T-cell (primary cell): ENCODE measurements at regions not wholly inside any gene's neighbourhood (a gene's known extent, or its start where the extent isn't known, plus 50 kb on each side); places are given as distances from the start of the nearest gene placed in this dataset.

ENCODE experiments used
- ATAC-seq, 4 experiments: fragments of 200-7000 bp in 3 of 4; fragments of 150-1000 bp in 1 of 4; cut with Tn5 transposase; replicated peaks in 1 of 4; 1 replicate in 3 of 4; 2 replicates in 1 of 4; pipeline ENCODE4 v1.10.0; 2021; ENCODE audit warnings: moderate library complexity in 3 of 4, mild to moderate bottlenecking in 2 of 4, moderate number of reproducible peaks in 1 of 4
- CTCF ChIA-PET, 2 donors: fragments of 300-600 bp; sonication (Branson Sonifier 250); formaldehyde crosslinking; loops; one replicate each; lab custom pipeline; 2022; ENCODE audit warnings: antibody characterized with exemption in 2 of 2; lab: Charles Lee
- POLR2A ChIA-PET, 2 donors: fragments of 300-600 bp; sonication (Branson Sonifier 250); formaldehyde crosslinking; loops; one replicate each; lab custom pipeline; 2022; ENCODE audit warnings: antibody characterized with exemption in 2 of 2; lab: Charles Lee
- DNase-seq, 35 experiments: peaks; one replicate each; pipeline versions ENCODE4 v3.0.0 to v3.0.0-alpha.2; 2013 to 2023
- H3K27ac ChIP-seq: one replicate; pipeline ENCODE4 v1.5.1; 2013; ENCODE audit warnings: low read length
- H3K27me3 ChIP-seq, 2 experiments: replicated peaks in 1 of 2; 1 replicate in 1 of 2; 2 replicates in 1 of 2; pipeline versions ENCODE4 v1.6.1 to v1.7.0; 2013; ENCODE audit warnings: low read length in 1 of 2, mixed read lengths in 1 of 2; ENCODE audit not compliant: control insufficient read depth in 2 of 2, insufficient read depth in 2 of 2; ENCODE audit errors: extremely low read depth in 1 of 2
- H3K36me3 ChIP-seq, 2 donors: 1 replicate in 1 of 2; 2 replicates in 1 of 2; pipeline versions ENCODE4 v1.6.1 to v1.7.0; 2013; ENCODE audit warnings: low read length in 1 of 2; ENCODE audit not compliant: control insufficient read depth in 2 of 2, insufficient read depth in 1 of 2; ENCODE audit errors: extremely low read depth in 1 of 2
- H3K4me1 ChIP-seq, 2 experiments: 1 replicate in 1 of 2; 2 replicates in 1 of 2; pipeline versions ENCODE4 v1.6.1 to v1.7.0; 2013; ENCODE audit warnings: low read length in 2 of 2, mixed read lengths in 1 of 2; ENCODE audit not compliant: insufficient read depth in 2 of 2, control insufficient read depth in 1 of 2; ENCODE audit errors: extremely low read depth in 1 of 2
- H3K4me3 ChIP-seq, 2 donors: 1 replicate in 1 of 2; 2 replicates in 1 of 2; pipeline versions ENCODE4 v1.5.1 to v1.7.0; 2013; ENCODE audit warnings: mild to moderate bottlenecking in 2 of 2, low read length in 1 of 2, moderate library complexity in 1 of 2; ENCODE audit not compliant: control insufficient read depth in 1 of 2; ENCODE audit errors: extremely low read depth in 1 of 2
- H3K9me3 ChIP-seq: 2 replicates; pipeline ENCODE4 v1.7.0; 2013
- H3K27ac Mint-ChIP-seq, 2 donors: one replicate each; pipeline ENCODE4 v1.8.0; 2020 to 2021; ENCODE audit warnings: mild to moderate bottlenecking in 2 of 2, mixed read lengths in 2 of 2
- H3K27me3 Mint-ChIP-seq, 2 donors: one replicate each; pipeline ENCODE4 v1.8.0; 2021 to 2022; ENCODE audit warnings: mixed read lengths in 2 of 2
- H3K36me3 Mint-ChIP-seq: one replicate; pipeline ENCODE4 v1.8.0; 2021; ENCODE audit warnings: mixed read lengths
- H3K4me1 Mint-ChIP-seq, 3 donors: one replicate each; pipeline ENCODE4 v1.8.0; 2020 to 2022; ENCODE audit warnings: mixed read lengths in 3 of 3, mild to moderate bottlenecking in 1 of 3
- H3K4me3 Mint-ChIP-seq, 3 donors: one replicate each; pipeline ENCODE4 v1.8.0; 2020 to 2022; ENCODE audit warnings: mild to moderate bottlenecking in 3 of 3, mixed read lengths in 3 of 3, moderate library complexity in 3 of 3
- H3K9me3 Mint-ChIP-seq, 3 donors: one replicate each; pipeline ENCODE4 v1.8.0; 2020 to 2022; ENCODE audit warnings: mixed read lengths in 3 of 3
- WGBS: methylation state at CpG from one replicate; pipeline ENCODE4 v1.1.5; 2013; ENCODE audit warnings: missing lambda C conversion rate; ENCODE audit not compliant: insufficient coverage; 5-methylcytosine and 5-hydroxymethylcytosine counted together

DNA sequence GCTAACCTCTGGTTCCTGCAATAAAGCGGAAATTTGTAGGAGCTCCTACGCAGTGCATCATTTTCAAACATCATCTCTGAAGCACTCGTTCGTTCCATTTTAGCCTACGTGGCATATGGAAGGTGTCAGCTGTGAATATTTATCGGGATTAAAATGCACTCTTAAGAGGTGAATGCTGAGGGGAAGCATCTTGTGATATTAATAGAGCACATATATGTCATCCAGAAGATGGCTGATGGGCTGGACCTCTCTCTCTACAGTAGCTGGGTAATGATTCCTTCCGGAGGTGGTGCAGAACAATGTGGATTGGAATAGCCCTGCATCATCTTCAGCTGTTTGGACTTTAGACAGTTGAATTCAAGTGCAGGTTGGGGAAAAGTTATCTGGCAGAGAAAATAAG, 478.7 kb downstream of the DMAC1 start:
- H3K9me3 Mint-ChIP-seq = no peaks in the 10 kb centered on the region
- POLR2A ChIA-PET = no interaction called here
- Histone ChIP-seq H3K27ac (no peak overlapping the region), H3K4me1 (no peaks in the 10 kb centered on the region), H3K27me3 (peaks cover 0 to 6% of the 10 kb centered on the region in 2 experiments), H3K9me3 (no peaks in the 10 kb centered on the region), H3K4me3 (no peak overlapping the region), H3K36me3 (no peaks in the 10 kb centered on the region)
- CTCF ChIA-PET = no interaction called here
- ATAC-seq (no peak), DNase-seq (no peak)
- no peak overlapping the region for H3K27ac Mint-ChIP-seq
- peaks cover 13 to 26% of the 10 kb centered on the region in 2 donors for H3K27me3 Mint-ChIP-seq
- no peak overlapping the region for H3K4me3 Mint-ChIP-seq
- no peaks in the 10 kb centered on the region for H3K4me1 Mint-ChIP-seq
- 100% methylated on average over 1 of the region's 7 CpGs for WGBS
- H3K36me3 Mint-ChIP-seq = no peaks in the 10 kb centered on the region

DNA sequence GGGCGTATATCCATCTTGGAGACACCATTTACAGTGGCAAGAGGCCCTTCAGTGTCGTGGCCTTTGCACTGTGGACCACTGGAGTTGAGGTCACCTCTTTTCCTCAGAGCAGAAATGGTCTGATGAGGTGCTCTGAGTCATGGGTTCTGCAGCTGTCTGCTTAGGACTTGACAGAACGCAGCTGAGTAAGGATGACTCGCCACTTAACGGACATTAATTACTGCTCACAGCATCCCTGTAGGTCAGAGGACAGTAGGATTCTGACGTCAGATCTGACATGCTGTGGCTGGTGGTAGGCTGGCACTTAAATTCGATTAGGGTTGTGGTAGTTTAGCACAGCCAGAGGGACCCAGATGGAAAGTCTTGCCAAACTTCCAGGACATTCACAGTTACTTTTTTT, 479.4 kb downstream of the DMAC1 start:
- Mint-ChIP-seq H3K27ac (no peak overlapping the region), H3K36me3 (no peaks in the 10 kb centered on the region), H3K4me3 (no peak overlapping the region), H3K4me1 (no peaks in the 10 kb centered on the region), H3K27me3 (peaks cover 13 to 32% of the 10 kb centered on the region in 2 donors), H3K9me3 (peaks cover 2 to 4% (median 4%) of the 10 kb centered on the region in 3 donors)
- ATAC-seq (no peak), DNase-seq (no peak)
- ChIA-PET POLR2A (no interaction called here), CTCF (no interaction called here)
- H3K36me3 ChIP-seq = no peaks in the 10 kb centered on the region
- no peaks in the 10 kb centered on the region for H3K4me1 ChIP-seq
- H3K9me3 ChIP-seq = no peaks in the 10 kb centered on the region
- peaks cover 0 to 8% of the 10 kb centered on the region in 2 experiments for H3K27me3 ChIP-seq
- H3K4me3 ChIP-seq = no peak overlapping the region
- 86% methylated on average over 5 of the region's 7 CpGs for WGBS
- H3K27ac ChIP-seq = no peak overlapping the region

DNA sequence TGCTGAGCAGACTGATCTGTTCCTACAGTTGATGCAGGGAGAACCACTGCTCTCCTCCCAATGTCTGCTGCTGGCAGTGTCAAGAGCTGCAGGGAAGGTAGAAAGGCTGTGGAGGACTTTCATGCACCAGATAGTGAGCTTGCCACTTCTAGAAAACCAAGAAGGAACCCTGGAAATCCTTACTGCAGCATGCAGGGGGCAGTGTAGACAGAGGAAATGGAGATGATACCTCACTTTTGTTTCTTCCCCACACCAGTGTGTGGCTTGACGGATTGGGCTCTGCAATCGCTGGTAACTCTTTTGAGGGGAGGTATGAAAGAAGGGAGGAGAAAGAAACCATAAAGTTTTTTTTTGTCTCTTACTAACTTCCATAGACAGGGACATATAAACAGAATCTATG, 480.7 kb downstream of the DMAC1 start:
- Histone ChIP-seq H3K9me3 (no peaks in the 10 kb centered on the region), H3K4me3 (no peak overlapping the region), H3K27ac (no peak overlapping the region), H3K4me1 (no peaks in the 10 kb centered on the region), H3K27me3 (peaks cover 0 to 9% of the 10 kb centered on the region in 2 experiments), H3K36me3 (no peaks in the 10 kb centered on the region)
- no CpG with 5 or more reads among the region's 2 CpGs for WGBS
- DNase-seq (no peak), ATAC-seq (no peak)
- H3K36me3 Mint-ChIP-seq = no peaks in the 10 kb centered on the region
- no peak overlapping the region for H3K27ac Mint-ChIP-seq
- peaks cover 2 to 9% (median 5%) of the 10 kb centered on the region in 3 donors for H3K9me3 Mint-ChIP-seq
- POLR2A ChIA-PET = no interaction called here
- peaks cover 13 to 32% of the 10 kb centered on the region in 2 donors for H3K27me3 Mint-ChIP-seq
- no peak overlapping the region for H3K4me3 Mint-ChIP-seq
- H3K4me1 Mint-ChIP-seq = no peaks in the 10 kb centered on the region
- CTCF ChIA-PET = no interaction called here

DNA sequence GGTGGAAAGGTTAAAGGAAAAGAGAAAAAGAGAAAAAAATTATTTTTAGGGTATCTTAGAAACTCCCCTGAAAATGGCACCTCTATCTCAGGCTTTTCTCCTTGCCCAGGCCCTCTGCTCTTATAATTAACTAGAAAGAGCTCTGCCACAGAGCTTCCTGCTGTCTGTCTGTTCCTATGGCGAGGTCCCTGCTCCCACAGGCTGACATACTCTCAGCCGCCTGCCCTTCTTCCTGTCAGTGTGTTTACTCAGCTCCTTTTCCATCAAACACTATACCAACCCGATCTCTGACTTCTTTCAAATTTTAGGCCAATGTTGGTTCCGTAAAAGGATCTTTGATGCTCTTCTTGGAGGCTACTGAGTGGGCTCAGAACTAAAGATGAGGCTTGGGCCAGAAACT, 482.6 kb downstream of the DMAC1 start:
- 63% methylated on average over 1 of the region's 4 CpGs for WGBS

DNA sequence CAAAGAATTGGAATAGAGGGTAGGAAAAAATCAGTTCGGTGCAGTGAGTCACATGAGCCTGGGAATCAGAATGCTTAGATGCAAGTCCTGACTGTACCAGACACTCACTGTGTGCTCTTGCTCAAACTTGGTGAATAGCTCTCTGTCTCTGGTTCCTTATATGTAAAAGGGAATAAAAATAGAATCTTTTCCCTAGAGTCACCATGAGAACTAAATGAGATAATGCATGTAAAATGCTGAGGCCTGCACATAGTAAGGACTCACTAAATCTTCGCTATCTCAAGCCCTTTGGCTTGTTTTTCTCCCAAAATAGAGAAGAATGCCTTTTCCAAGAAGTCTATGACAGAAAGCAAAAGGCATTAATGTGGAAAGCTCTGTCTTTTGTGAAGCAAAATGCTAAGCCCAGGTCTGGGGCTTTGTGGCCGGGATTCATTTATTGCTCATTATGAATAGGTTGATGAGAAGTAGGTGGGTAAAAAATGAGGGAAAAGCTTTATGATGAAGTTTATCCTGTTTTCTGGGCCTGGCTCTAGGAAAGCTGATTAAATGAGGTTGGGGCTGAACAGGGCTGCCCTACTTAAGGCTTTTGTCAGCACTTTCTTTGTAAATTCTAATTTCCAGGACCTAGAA, 483.3 kb downstream of the DMAC1 start:
- H3K36me3 ChIP-seq = no peaks in the 10 kb centered on the region
- 94% methylated on average over 2 of the region's 3 CpGs for WGBS
- ATAC-seq (no peak), DNase-seq (no peak)
- peaks cover 0 to 9% of the 10 kb centered on the region in 2 experiments for H3K27me3 ChIP-seq
- H3K27ac Mint-ChIP-seq = no peak overlapping the region
- H3K4me1 Mint-ChIP-seq = no peaks in the 10 kb centered on the region
- peaks cover 16 to 28% of the 10 kb centered on the region in 2 donors for H3K27me3 Mint-ChIP-seq
- no peak overlapping the region for H3K27ac ChIP-seq
- H3K4me3 Mint-ChIP-seq = no peak overlapping the region
- H3K9me3 Mint-ChIP-seq = peaks cover 16 to 29% (median 19%) of the 10 kb centered on the region in 3 donors
- ChIA-PET CTCF (interaction anchor here in 1 of 2 donors (0.6 kb wide), 1 partner anchor 17 kb away, joined by 3 read pairs; no protein-coding TSS in a partner anchor), POLR2A (no interaction called here)
- H3K9me3 ChIP-seq = peaks cover 2% of the 10 kb centered on the region
- H3K4me1 ChIP-seq = no peaks in the 10 kb centered on the region
- H3K4me3 ChIP-seq = no peak overlapping the region
- H3K36me3 Mint-ChIP-seq = peaks cover 4% of the 10 kb centered on the region

More for the DNA sequence above, 482.6 kb downstream of the DMAC1 start:
- ChIA-PET POLR2A (no interaction called here), CTCF (interaction anchor here in 1 of 2 donors (0.6 kb wide), 1 partner anchor 18 kb away, joined by 3 read pairs; no protein-coding TSS in a partner anchor)
- H3K4me1 ChIP-seq = no peaks in the 10 kb centered on the region
- H3K36me3 ChIP-seq = no peaks in the 10 kb centered on the region
- Mint-ChIP-seq H3K27me3 (peaks cover 16 to 28% of the 10 kb centered on the region in 2 donors), H3K9me3 (peaks cover 13 to 25% (median 18%) of the 10 kb centered on the region in 3 donors), H3K27ac (no peak overlapping the region), H3K36me3 (peaks cover 4% of the 10 kb centered on the region), H3K4me3 (no peak overlapping the region), H3K4me1 (no peaks in the 10 kb centered on the region)
- no peak for DNase-seq
- H3K27me3 ChIP-seq = peaks cover 0 to 9% of the 10 kb centered on the region in 2 experiments
- H3K4me3 ChIP-seq = no peak overlapping the region
- H3K9me3 ChIP-seq = peaks cover 2% of the 10 kb centered on the region
- no peak overlapping the region for H3K27ac ChIP-seq
- ATAC-seq = no peak

DNA sequence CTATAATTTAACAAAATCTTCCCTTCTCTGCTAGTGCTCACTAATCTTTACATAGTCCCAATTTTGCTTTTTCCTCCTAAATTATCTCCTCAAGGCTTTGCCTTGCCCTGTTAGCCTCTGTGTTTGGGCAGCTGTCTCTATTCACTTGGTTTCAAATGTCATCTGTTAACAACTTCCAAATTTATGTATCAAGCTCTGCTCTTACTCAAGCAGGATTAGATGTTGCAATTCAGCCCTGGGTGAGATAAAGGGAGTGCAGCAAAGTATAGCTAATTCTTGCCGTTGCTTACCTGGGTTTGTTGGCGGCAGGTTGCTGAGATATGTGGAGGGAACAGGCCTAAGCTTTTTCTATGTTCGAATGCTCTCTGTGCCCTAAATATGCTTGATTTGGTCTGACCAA, 483.8 kb downstream of the DMAC1 start:
- no peak for DNase-seq
- H3K27me3 Mint-ChIP-seq = peaks cover 16 to 28% of the 10 kb centered on the region in 2 donors
- no peak overlapping the region for H3K27ac Mint-ChIP-seq
- peaks cover 2% of the 10 kb centered on the region for H3K9me3 ChIP-seq
- H3K36me3 ChIP-seq = no peaks in the 10 kb centered on the region
- POLR2A ChIA-PET = no interaction called here
- no peaks in the 10 kb centered on the region for H3K4me1 Mint-ChIP-seq
- no peak overlapping the region for H3K4me3 ChIP-seq
- WGBS = 84% methylated on average over 3 of the region's 3 CpGs
- no peak overlapping the region for H3K4me3 Mint-ChIP-seq
- CTCF ChIA-PET = no interaction called here
- peaks cover 21 to 34% (median 24%) of the 10 kb centered on the region in 3 donors for H3K9me3 Mint-ChIP-seq
- H3K4me1 ChIP-seq = no peaks in the 10 kb centered on the region
- ATAC-seq = no peak
- peaks cover 0 to 9% of the 10 kb centered on the region in 2 experiments for H3K27me3 ChIP-seq
- peaks cover 4% of the 10 kb centered on the region for H3K36me3 Mint-ChIP-seq
- no peak overlapping the region for H3K27ac ChIP-seq
